Epithelial cell of proximal tubule (primary cell): ENCODE measurements at regions not wholly inside any gene's neighbourhood (a gene's known extent, or its start where the extent isn't known, plus 50 kb on each side); places are given as distances from the start of the nearest gene placed in this dataset.

Source experiments
- DNase-seq: peaks from one replicate; pipeline ENCODE4 v3.0.0-alpha.2; 2011; ENCODE audit warnings: low read depth
- H3K4me3 ChIP-seq: 2 replicates; pipeline ENCODE4 v1.5.1; 2011; ENCODE audit warnings: low read depth, mild to moderate bottlenecking, low read length
- TF ChIP-seq, protein P1 (sequence below): conservative IDR thresholded peaks from 2 replicates; pipeline ENCODE4 v1.5.1; 2012; ENCODE audit warnings: low read depth, mild to moderate bottlenecking, low read length

DNA sequence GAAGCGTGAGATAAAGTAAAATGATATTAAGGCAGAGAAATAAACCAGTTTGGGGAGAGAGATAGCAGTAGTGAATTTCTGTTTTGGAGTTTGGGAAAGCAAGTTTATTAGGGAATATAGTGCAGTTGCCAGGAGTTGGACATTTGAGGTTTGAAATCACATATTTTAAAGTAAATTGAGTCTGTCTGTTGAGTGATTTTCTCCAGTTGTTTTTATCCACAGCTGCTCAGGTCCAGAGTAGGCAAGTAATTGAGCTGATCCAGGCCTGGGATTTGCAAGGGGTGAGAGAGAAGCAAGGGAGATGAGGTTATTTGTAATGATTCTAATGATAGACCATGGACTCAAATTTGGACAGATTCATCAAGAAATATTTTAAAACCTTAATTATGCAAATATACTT lies 481.9 kb downstream of the UTRN start:
- no peak for DNase-seq
- H3K4me3 ChIP-seq: no peak overlapping the region
- TF ChIP-seq, protein P1, sequence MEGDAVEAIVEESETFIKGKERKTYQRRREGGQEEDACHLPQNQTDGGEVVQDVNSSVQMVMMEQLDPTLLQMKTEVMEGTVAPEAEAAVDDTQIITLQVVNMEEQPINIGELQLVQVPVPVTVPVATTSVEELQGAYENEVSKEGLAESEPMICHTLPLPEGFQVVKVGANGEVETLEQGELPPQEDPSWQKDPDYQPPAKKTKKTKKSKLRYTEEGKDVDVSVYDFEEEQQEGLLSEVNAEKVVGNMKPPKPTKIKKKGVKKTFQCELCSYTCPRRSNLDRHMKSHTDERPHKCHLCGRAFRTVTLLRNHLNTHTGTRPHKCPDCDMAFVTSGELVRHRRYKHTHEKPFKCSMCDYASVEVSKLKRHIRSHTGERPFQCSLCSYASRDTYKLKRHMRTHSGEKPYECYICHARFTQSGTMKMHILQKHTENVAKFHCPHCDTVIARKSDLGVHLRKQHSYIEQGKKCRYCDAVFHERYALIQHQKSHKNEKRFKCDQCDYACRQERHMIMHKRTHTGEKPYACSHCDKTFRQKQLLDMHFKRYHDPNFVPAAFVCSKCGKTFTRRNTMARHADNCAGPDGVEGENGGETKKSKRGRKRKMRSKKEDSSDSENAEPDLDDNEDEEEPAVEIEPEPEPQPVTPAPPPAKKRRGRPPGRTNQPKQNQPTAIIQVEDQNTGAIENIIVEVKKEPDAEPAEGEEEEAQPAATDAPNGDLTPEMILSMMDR: no peak

DNA sequence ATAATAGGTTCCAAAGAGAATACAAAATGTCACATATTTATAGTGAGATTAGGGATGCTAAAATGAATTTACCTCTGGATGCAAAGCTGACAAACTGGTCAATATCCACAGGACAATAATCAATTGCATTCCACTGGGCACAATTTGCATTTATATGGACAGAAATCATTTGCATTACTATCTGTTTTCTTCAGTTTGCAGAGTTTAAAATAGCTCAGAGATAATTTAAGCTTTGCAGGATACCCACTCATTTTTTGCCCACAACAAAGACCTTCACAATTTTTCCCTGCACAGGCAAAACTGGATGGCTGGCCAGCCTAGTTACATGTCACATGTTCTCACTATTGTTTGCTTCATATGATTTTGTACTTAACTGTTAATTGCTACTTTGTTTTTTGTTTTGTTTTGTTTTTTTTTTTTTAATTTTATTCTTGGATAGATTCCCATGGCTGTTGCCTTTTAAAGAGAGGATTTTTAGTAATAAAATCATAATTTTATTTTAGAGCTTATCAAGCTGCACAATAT lies 483.5 kb downstream of the UTRN start:
- no peak overlapping the region for H3K4me3 ChIP-seq
- TF ChIP-seq, protein P1: no peak
- DNase-seq: no peak

DNA sequence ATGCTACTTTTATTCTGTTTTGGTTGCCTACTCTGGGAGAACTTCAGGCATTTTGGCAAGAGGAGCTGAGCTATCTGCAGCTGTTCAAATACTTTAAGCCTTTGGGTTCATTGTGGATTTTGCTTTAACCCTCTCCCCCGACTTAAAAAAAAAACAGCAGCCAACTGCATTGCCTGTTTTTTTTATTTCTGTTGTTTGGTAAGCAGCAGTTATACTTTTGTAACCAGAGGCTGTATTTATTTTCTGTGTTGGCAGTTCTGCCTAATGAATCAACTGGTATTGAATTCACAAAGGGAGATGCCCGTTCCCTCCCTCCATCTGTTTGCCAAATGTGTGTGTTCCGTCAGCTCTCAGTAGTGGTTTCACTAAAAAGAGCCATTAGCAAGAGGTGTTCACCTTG lies 484.0 kb downstream of the UTRN start:
- DNase-seq: no peak
- TF ChIP-seq, protein P1: no peak
- H3K4me3 ChIP-seq: no peak overlapping the region

DNA sequence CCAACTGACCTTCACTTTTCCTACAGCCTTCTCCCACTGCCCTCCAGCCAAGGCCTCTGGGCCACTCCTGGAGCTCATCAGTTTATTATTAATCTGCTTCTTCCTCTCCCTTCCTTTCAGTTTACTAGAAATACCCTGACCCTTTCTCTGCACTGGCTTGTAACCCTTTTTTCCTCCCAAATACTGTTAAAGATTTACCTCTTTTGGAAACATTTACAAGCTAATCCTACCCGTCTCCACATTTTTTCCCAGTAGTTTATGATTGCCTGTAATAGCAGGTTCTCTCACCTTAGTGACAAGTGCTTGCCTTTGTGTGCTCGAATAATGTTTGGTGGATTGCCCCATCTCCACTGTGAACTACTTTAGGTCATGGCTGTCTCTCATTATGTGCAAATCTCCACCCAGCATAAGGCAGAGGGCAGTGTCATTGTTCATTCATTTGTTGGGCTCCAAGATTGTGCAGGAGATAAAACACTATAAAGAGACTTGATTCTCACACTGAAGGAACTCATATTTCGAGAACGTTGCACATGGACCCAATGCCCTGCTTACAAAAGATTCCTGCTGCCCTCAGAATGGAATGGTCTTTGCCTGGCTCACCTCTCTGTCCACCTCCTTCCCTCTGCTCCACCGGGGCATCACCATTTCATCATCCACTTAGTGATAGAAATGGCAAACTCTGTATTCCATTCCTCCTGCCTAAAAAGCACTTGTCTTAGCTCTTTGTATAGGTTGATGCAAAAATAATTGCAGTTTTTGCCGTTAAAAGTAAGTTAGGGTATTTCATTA lies 491.1 kb downstream of the UTRN start:
- DNase-seq: peak; percentile 71
- TF ChIP-seq, protein P1: peak; percentile 7
- H3K4me3 ChIP-seq: no peak overlapping the region

DNA sequence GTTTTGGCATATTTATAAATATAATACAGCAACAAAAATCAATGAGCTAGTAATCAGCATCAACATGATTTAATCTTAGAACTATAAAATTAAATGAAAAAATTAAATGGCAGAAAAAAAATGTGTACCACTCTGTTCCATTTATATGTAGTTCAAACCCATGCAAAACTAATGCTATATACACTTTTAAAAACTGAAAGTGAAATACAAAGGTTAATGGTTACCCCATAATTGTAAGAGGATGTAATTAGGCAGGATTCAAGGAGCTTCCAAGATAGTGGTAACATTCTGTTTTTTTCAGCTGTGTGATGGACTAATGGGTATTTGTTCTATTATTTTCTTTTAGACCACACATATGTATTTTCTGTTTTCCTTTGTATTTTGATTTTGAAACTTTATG lies 492.1 kb downstream of the UTRN start:
- no peak overlapping the region for H3K4me3 ChIP-seq
- DNase-seq: no peak
- TF ChIP-seq, protein P1: no peak

DNA sequence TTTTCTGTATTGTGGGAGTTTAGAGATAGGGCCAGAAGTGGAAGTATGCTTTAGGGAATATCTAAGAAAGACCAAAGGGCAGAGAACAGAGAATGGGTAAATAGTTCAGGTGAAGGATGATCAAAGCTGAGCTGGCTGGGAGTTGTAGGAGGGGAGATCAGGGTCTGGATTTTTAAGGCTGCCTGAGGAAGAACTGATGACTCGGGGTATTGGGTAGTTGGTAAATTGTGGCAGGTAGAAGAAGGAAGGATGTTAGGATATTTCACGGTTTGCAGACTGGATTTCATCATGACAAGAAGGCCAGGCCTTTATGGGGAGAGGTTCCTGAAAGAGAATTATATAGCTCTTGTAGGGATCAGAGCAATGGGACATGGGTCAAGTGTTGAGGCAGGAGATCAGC lies 492.9 kb downstream of the UTRN start:
- TF ChIP-seq, protein P1: no peak
- no peak overlapping the region for H3K4me3 ChIP-seq
- DNase-seq: no peak
